GM19455 (cell line): ENCODE measurements at regions not wholly inside any gene's neighbourhood (a gene's known extent, or its start where the extent isn't known, plus 50 kb on each side); places are given as distances from the start of the nearest gene placed in this dataset.

Experiments
- ATAC-seq: cut with Tn5 transposase; IDR thresholded peaks from one replicate; pipeline ENCODE4 v1.9.1; 2021; ENCODE audit not compliant: unreplicated experiment

DNA sequence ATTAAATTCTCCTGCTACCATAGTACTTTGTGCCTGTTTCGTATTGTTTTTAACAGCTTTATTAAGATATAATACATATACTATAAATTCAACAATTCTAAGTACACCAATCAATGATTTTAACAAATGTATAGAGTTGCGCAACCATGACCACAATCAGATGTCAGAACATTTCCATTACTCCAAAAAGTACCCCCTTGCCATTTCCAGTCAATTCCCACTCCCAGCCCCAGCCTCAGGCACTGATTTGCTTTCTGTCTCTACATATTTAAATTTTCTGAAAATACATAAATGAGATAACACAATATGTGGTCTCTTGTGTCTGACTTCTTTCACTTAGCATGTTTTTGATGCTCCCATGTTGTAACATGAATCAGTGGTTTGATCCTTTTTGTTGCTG lies 193.9 kb downstream of the FIGN start:
- ATAC-seq = no peak

DNA sequence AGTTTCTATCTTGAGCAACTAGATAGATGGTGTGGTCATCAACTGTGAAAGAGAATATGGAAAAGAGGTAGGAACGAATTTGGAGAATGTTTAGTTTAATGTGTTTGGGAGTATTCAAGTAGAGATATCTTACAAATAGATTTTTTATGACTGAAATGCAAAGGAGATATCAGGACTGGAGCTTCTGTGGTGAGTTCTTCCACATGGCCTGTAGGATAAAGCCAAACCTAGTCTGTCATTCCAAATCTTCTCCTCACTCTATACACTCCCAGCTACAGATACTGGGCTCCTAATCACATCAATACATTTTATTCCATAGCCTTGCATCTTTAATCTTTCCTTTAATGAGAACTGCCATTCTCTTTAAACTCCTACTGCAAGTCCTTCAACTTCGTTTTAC lies 194.3 kb downstream of the FIGN start:
- no peak for ATAC-seq

DNA sequence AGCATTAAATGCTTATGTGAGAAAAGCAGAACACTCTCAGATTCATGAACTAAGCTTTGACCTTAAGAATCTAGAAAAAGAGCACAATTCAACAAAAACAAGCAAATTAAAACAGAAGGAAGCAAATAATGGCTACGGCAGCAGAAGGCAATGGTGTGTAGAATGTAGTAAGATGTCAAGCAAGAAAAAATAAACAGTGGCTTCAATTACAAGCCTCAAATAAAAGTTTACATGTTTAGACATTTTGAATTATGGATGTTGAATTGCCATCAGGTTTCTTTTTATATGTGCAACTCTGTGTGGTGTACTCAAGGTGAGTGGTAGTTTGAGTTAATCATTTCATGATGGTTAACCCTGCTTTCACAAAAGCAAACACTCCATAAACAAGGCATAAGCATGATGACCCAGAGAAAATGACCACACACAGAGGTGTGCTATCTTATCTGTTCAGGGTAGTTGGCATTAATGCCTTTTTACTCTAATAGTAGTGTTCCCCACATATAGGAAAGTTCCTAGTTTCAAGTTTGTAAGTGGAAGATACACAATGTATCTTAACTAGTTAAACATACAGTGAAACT lies 207.1 kb downstream of the FIGN start:
- no peak for ATAC-seq

DNA sequence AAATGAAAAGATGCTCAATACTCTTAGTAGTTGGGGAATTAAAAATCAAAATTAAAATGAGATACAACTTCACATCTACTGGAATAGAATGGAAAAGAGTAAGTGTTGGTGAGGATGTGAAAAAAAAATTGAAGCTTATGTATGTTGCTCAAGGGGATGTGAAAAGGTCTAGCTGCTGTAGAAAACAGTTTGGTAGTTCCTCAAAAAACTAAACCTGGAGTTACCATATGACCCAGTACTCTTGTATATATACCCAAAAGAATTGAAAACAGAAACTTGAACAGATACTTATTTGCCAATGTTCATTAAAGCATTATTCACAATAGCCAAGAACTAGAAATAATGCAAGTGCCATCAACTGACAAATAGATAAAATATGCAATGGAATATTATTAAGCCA lies 208.4 kb downstream of the FIGN start:
- no peak for ATAC-seq

- ATAC-seq = no peak
Measured at GRCh38 chr2:163518762-163519161, 217.0 kb downstream of the FIGN start.

DNA sequence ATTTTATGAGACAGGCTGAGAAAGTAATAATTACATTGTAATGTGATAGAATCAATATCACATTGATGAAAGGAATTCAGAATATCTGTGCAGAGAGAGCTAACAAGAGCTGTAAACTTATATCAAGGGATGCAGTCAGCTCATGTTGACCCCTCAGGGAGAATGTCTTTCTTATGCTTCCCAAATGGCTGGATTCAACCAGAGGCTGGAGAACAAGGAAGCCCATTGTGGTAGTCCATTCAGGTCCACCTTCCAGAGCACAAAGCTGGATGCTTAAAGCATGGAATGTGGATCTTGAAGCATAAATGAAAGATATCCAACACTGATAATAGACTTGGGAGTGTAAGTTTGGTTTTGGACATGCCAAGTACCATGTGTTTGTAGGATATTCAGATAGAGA lies 220.0 kb downstream of the FIGN start:
- ATAC-seq = no peak

- ATAC-seq = no peak
Measured at GRCh38 chr2:163505281-163505680, 230.5 kb downstream of the FIGN start.

- ATAC-seq = no peak
Measured at GRCh38 chr2:163493359-163494298, 242.2 kb downstream of the FIGN start.

- ATAC-seq = no peak
Measured at GRCh38 chr2:163491850-163492249, 244.0 kb downstream of the FIGN start.

DNA sequence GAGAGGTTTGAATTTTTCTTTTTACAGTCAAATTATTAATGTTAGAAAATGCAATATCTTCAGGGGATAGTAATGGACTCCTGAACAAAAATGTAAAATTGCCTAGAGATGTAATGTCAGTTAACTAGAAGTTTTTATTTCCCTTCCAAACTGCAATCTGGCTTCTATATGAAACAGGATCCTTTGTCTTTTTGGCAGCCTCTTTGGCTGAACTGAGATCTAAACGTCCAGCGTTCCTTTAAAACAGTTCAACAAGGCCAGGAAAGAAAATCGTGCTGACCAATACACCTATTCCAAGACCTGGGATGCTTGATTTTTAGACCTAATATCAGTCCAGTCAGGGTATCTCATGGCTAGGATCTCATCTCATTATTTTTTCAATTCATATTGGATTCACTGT lies 245.5 kb downstream of the FIGN start:
- no peak for ATAC-seq

- no peak for ATAC-seq
Measured at GRCh38 chr2:163481515-163481914, 254.3 kb downstream of the FIGN start.

GRCh38 chr2:163479599-163479998 lies 256.2 kb downstream of the FIGN start:
- ATAC-seq = no peak

- no peak for ATAC-seq
Measured at GRCh38 chr2:163475815-163476214, 260.0 kb downstream of the FIGN start.

DNA sequence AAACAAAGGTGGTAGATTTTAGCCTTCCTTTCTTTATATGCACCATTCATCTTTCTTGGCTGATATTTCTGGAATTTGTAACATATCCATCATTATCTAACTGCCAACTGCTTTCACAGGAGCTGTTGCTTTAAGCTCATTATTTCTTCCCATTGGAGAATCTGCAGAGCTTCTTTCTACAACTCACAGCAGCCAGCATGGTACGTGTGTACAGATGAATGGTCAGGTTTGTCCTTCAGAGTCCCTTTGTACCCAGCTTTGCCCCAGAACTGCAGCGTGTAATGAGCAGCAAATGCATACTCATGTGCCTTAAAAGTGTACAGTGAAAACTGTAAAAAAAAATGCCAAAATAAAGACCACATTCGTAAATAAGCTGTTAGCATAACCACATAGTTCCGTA lies 260.9 kb downstream of the FIGN start:
- no peak for ATAC-seq

- no peak for ATAC-seq
Measured at GRCh38 chr2:163474319-163474744, 261.5 kb downstream of the FIGN start.

DNA sequence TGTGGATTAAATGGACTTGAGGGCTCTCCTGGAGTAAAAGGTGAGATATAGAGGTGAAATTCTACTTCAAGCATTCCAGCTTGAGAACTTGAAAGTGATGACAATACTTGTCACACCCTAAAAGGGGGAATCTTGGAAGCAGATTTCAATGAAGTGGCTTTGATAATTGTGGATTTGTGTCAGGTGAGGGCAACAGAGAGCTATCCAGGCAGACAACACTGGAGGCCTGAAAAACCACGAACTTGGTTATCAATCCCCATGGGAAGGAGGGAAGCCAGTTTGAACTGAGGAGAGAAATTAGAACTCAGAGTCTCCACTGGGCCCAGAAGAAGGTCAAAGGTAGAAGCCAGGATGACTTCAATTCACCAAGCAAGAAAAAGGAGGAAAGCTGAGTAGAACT lies 263.9 kb downstream of the FIGN start:
- no peak for ATAC-seq

DNA sequence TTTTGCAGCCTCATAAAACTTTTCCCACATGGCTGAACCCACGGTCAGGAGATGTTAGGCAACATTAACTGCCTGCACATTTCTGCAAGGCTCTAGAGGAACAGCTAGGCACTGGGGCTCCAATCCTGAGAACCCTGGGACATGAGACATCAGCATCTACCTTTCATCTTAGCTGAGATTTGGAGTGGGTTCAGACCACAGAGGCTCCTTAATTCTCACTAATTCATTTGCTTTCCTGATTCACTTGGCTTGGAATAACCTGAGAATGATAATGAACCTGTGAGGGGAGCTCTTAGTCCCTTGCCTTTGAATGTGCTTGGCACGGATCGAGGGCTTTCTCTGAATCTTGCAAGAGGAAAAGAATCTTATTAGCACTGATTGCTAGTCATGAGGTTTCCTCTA lies 266.2 kb downstream of the FIGN start:
- ATAC-seq = no peak

DNA sequence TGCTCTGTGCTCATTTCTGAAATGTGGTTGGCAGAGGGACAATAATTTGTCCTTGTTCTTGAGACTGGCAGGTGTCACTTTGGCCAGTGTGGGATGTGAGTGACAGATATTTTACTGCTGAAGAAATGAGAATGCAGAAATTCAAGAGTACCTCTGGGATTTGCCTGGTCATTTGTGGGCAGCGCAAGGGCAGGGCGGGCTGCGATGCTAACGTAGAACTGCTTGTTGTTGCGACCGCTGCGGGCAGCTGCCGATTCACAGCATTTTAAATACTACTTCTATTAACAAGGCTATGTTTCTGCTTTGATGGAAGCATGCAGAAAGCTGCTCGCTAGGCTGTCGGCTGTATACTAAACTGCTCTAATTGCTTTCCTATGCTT lies 268.6 kb downstream of the FIGN start:
- no peak for ATAC-seq

DNA sequence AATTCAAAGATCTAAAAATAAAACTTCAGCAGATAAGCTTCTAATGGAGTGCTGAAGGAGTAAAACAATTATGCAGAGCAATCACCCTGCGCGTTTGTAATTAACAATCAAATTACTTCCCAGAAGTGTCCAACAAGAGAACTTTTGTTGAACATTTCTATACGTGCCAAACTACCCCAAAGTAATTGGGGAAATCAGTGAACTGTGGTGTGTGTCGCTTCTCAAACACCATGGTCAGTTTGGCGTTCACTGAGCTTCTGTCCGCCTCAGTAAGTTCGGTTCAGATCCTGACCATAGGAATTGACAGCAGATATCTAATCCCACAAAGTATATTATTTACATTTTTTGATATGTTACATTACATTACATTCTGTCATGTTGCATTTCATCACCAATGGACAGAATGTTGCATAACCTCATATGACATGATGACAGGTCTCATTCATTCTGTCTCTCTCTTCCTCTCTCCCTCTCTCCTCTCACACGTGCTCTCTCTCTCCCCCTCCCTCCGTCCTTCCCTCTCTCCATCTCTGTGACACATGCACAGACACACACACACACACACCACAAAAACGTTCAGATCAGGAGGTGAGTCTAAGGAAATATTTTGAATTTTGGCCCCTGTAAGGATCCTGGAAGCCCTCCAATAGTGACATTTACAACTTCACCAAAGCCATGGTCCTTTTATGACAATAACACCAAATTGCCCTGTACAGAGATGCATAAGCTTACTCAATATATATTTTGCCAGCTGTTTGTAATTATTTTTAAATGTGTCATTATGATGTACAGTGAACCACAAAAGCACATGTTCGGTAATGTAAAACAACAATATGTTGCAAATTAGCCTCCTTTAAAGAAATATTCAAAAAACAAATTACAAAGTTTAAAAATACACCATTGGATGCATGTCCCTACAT lies 269.2 kb downstream of the FIGN start:
- no peak for ATAC-seq

DNA sequence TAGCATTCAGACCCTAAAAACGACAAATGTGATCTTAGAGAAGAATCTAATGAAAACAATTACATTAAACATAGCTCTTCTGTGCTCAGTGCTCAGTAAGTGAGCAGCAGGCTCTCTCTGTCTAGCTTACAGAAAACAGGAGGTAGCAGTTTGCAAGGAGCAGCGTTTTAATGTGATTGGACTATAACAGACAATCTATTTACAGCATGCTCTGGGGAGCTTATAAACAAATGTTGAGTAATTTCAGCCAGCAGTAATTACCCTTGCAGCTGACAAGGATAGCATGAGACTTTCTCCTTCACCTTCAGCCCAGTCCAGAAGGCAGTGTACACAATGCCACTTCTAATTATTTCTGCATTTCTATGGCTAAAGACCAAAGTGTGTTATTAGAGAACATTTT lies 270.4 kb downstream of the FIGN start:
- ATAC-seq = no peak

- no peak for ATAC-seq
Measured at GRCh38 chr2:163463411-163463810, 272.4 kb downstream of the FIGN start.

DNA sequence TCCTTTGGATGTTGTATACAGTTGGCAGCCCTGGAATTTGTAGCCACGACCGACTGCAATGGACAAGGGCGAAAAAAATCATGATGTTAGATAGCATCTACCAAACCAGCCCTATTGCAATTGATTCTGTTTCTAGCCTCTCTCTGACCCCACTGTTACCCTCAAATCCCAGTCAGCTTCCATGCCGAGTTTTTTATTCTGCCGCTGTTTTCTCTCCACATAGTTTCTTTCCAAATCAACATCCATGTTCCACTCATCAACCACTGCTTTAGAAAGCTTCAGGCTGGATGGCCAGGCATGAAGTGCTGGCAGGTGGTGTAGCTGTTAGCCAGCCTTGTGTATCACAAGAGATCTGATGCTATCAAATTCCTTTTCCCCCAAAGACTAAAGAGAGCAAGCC lies 272.8 kb downstream of the FIGN start:
- ATAC-seq = no peak
